GM19467 (cell line): ENCODE measurements at regions not wholly inside any gene's neighbourhood (a gene's known extent, or its start where the extent isn't known, plus 50 kb on each side); places are given as distances from the start of the nearest gene placed in this dataset.

Experiments
- ATAC-seq: cut with Tn5 transposase; IDR thresholded peaks from one replicate; pipeline ENCODE4 v1.9.1; 2021; ENCODE audit warnings: mild to moderate bottlenecking, moderate library complexity; ENCODE audit not compliant: unreplicated experiment

GRCh38 chr10:43728425-43728824, 79.7 kb upstream of the ZNF32 start:
- no peak for ATAC-seq

GRCh38 chr10:43727935-43728334, 79.3 kb upstream of the ZNF32 start:
- no peak for ATAC-seq

GRCh38 chr10:43715334-43715733, 66.7 kb upstream of the ZNF32 start:
- no peak for ATAC-seq

GRCh38 chr10:43712821-43713584, 64.3 kb upstream of the ZNF32 start:
- ATAC-seq, result no peak

- no peak for ATAC-seq
Measured at GRCh38 chr10:43710772-43711471, 62.2 kb upstream of the ZNF32 start.

- no peak for ATAC-seq
Measured at GRCh38 chr10:43708262-43708661, 59.6 kb upstream of the ZNF32 start.

- no peak for ATAC-seq
Measured at GRCh38 chr10:43707770-43708169, 59.1 kb upstream of the ZNF32 start.

GRCh38 chr10:43706166-43706565, 57.5 kb upstream of the ZNF32 start:
- no peak for ATAC-seq

- ATAC-seq, result no peak
Measured at GRCh38 chr10:43703286-43703685, 54.6 kb upstream of the ZNF32 start.

GRCh38 chr10:43702936-43703281, 54.2 kb upstream of the ZNF32 start:
- no peak for ATAC-seq

GRCh38 chr10:43702213-43702935, 53.7 kb upstream of the ZNF32 start:
- ATAC-seq, result no peak

GRCh38 chr10:43701295-43701694, 52.6 kb upstream of the ZNF32 start:
- ATAC-seq, result no peak

- ATAC-seq, result no peak
Measured at GRCh38 chr10:43700306-43700705, 51.6 kb upstream of the ZNF32 start.

- ATAC-seq, result no peak
Measured at GRCh38 chr10:43699516-43699915, 50.8 kb upstream of the ZNF32 start.
